Smooth muscle cell (in vitro differentiated cells): ENCODE measurements at regions not wholly inside any gene's neighbourhood (a gene's known extent, or its start where the extent isn't known, plus 50 kb on each side); places are given as distances from the start of the nearest gene placed in this dataset.
"Not testable (repeated sequence)": the region's sequence is repeated elsewhere in the genome, so short reads cannot be mapped to it uniquely, and the experiment has no call there.

Experiments
- DNase-seq: peaks from one replicate; lab custom pipeline; 2025; ENCODE audit not compliant: unreplicated experiment; lab: John Stamatoyannopoulos, UW
- H2AFZ ChIP-seq: fragments of 200-600 bp; sonication (generic); 2 replicates; pipeline ENCODE4 v1.6.0; 2016; ENCODE audit warnings: antibody characterized with exemption, low read depth, mild to moderate bottlenecking
- H3F3A ChIP-seq: fragments of 200-600 bp; sonication (generic); 2 replicates; pipeline ENCODE4 v1.6.0; 2017; ENCODE audit warnings: antibody characterized with exemption, low read depth
- H3K27ac ChIP-seq: fragments of 200-600 bp; sonication (generic); 2 replicates; pipeline ENCODE4 v1.5.1; 2016; ENCODE audit warnings: low read depth, mild to moderate bottlenecking
- H3K27me3 ChIP-seq: fragments of 200-600 bp; sonication (generic); 2 replicates; pipeline ENCODE4 v1.6.1; 2016; ENCODE audit warnings: low read depth, mild to moderate bottlenecking
- H3K36me3 ChIP-seq: fragments of 200-600 bp; sonication (generic); 2 replicates; pipeline ENCODE4 v1.5.1; 2016; ENCODE audit warnings: low read depth
- H3K4me1 ChIP-seq: fragments of 200-600 bp; sonication (generic); 2 replicates; pipeline ENCODE4 v1.5.1; 2016; ENCODE audit warnings: low read depth
- H3K4me2 ChIP-seq: fragments of 200-600 bp; sonication (generic); 2 replicates; pipeline ENCODE4 v1.6.0; 2016; ENCODE audit warnings: mild to moderate bottlenecking
- H3K4me3 ChIP-seq: fragments of 200-600 bp; sonication (generic); 2 replicates; pipeline ENCODE4 v1.5.1; 2016; ENCODE audit warnings: mild to moderate bottlenecking
- H3K79me2 ChIP-seq: fragments of 200-600 bp; sonication (generic); 2 replicates; pipeline ENCODE4 v1.6.0; 2016; ENCODE audit warnings: low read depth, mild to moderate bottlenecking
- H3K9ac ChIP-seq: fragments of 200-600 bp; sonication (generic); 2 replicates; pipeline ENCODE4 v1.6.0; 2016; ENCODE audit warnings: low read depth
- H3K9me3 ChIP-seq: fragments of 200-600 bp; sonication (generic); replicated peaks from 2 replicates; pipeline ENCODE4 v1.5.1; 2016; ENCODE audit warnings: low read depth
- H4K20me1 ChIP-seq: fragments of 200-600 bp; sonication (generic); 2 replicates; pipeline ENCODE4 v1.6.0; 2016; ENCODE audit warnings: low read depth
- CTCF ChIP-seq: fragments of 200-600 bp; sonication (generic); IDR thresholded peaks from 2 replicates; pipeline ENCODE4 v1.5.1; 2017; ENCODE audit warnings: borderline replicate concordance, mild to moderate bottlenecking, antibody characterized with exemption; ENCODE audit not compliant: insufficient read depth, poor library complexity, severe bottlenecking
- WGBS: methylation state at CpG from one replicate; pipeline ENCODE4 v1.1.7; 2016; ENCODE audit warnings: low lambda C conversion rate; 5-methylcytosine and 5-hydroxymethylcytosine counted together

- Histone ChIP-seq H3K27ac (no peak overlapping the region), H2AFZ (no peak overlapping the region), H3K9me3 (no peaks in the 10 kb centered on the region), H3K9ac (no peak overlapping the region), H3F3A (no peaks in the 10 kb centered on the region), H3K79me2 (no peaks in the 10 kb centered on the region), H3K4me1 (no peaks in the 10 kb centered on the region), H3K36me3 (no peaks in the 10 kb centered on the region), H3K4me3 (no peak overlapping the region), H3K4me2 (no peak overlapping the region), H4K20me1 (no peaks in the 10 kb centered on the region), H3K27me3 (no peaks in the 10 kb centered on the region)
- no peak for TF ChIP-seq CTCF
- 82% methylated on average over 5 of the region's 5 CpGs for WGBS
- DNase-seq = no peak
Observed at GRCh38 chr1:245067257-245067656, 87.5 kb upstream of the KIF26B start.

DNA sequence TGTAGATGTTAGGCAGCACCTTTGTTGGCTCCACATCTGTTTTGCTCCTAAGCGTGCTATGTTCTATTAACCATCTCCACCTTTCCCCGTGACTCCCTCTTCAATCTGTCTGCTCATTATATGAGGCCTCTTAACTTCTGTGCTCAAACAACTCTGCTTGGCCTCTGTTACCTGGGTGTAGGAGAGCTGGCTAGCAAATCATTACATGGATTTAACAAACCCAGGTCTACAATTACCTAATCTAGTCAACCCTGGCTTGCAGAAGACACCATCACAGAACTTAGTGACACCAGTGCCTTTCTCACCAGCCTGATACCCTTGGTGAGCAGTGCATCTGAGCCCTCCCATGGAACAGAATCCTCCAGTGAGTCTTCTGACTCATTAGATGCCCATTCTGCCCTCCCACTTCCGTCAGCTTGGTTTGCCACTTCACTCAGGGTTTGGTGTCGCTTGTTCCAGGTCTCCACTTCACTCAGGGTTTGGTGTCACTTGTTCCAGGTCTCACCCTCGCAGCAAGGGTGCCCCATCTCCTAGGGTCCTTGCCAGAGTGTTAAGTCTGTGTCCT, 92.0 kb upstream of the KIF26B start:
- Histone ChIP-seq H3F3A (peaks cover 5% of the 10 kb centered on the region), H3K9ac (no peak overlapping the region), H3K27ac (no peak overlapping the region), H3K9me3 (no peaks in the 10 kb centered on the region), H3K4me2 (no peak overlapping the region), H3K4me3 (no peak overlapping the region), H3K27me3 (no peaks in the 10 kb centered on the region), H3K4me1 (peaks cover 6% of the 10 kb centered on the region), H3K79me2 (no peaks in the 10 kb centered on the region), H4K20me1 (no peaks in the 10 kb centered on the region), H2AFZ (no peak overlapping the region), H3K36me3 (no peaks in the 10 kb centered on the region)
- TF ChIP-seq CTCF = no peak
- no peak for DNase-seq
- WGBS = 95% methylated on average over 5 of the region's 5 CpGs

GRCh38 chr1:245061808-245062207, 93.0 kb upstream of the KIF26B start:
- 91% methylated on average over 4 of the region's 4 CpGs for WGBS

GRCh38 chr1:245060684-245061374, 94.0 kb upstream of the KIF26B start:
- Histone ChIP-seq H3K9ac (no peak overlapping the region), H2AFZ (no peak overlapping the region), H3K27ac (peak overlapping the region; percentile 29), H4K20me1 (no peaks in the 10 kb centered on the region), H3K4me2 (peak overlapping the region; percentile 2), H3K9me3 (no peaks in the 10 kb centered on the region), H3K36me3 (no peaks in the 10 kb centered on the region), H3K4me3 (no peak overlapping the region), H3K79me2 (no peaks in the 10 kb centered on the region), H3F3A (peaks cover 5% of the 10 kb centered on the region), H3K4me1 (peaks cover 6% of the 10 kb centered on the region), H3K27me3 (no peaks in the 10 kb centered on the region)
- peak; percentile 23 for DNase-seq
- no peak for TF ChIP-seq CTCF
- WGBS = 54% methylated on average over 6 of the region's 6 CpGs

More at GRCh38 chr1:245061808-245062207, 93.0 kb upstream of the KIF26B start:
- H3K4me2 ChIP-seq, H3K27me3 ChIP-seq, H3K9me3 ChIP-seq, H3K4me1 ChIP-seq, H4K20me1 ChIP-seq, DNase-seq, H3F3A ChIP-seq, H2AFZ ChIP-seq, H3K4me3 ChIP-seq, H3K9ac ChIP-seq, H3K27ac ChIP-seq, H3K36me3 ChIP-seq, H3K79me2 ChIP-seq: not testable (repeated sequence)
